ENCODE measurements at regions not wholly inside any gene's neighbourhood (a gene's known extent, or its start where the extent isn't known, plus 50 kb on each side); places are given as distances from the start of the nearest gene placed in this dataset.

DNA sequence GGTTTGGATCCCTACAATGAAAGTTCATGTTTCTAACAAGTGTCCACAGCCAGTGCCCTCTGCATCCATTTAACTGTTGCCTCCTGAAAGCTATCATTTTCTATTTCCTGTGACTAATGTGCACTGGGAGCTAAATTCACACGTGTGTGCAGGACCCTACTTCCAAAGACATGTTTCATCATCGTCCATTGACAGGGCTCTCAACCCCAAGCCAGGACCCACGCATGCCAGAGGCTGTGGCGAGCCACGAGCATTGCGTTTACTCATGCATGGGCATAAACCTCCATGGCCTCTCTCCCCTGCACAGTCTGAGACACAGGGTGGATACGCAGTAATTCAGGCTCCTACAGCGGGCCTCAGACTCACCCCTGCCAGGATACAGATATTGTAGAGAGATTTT, 153.2 kb downstream of the MAFB start:
- H3K27ac ChIP-seq (ENCODE audit: extremely low read depth, low read depth, low read length), result no peak overlapping the region
- no peaks in the 10 kb centered on the region for H3K36me3 ChIP-seq (ENCODE audit: control insufficient read depth in 2 of 2, insufficient read depth in 1 of 2, low read length in 2 of 2)
- no peaks in the 10 kb centered on the region for H3K9me3 ChIP-seq (ENCODE audit: control insufficient read depth, insufficient read depth, low read depth, low read length)
- H3K4me3 ChIP-seq (ENCODE audit: low read depth, low read length), result no peak overlapping the region
- ChIA-PET CTCF (interaction anchor here (1.3 kb wide), 1 partner anchor 1423 kb away, joined by 5 read pairs; no protein-coding TSS in a partner anchor), POLR2A (no interaction called here)
- no peak for TF ChIP-seq ZNF211 (tag by site-specific recombination; IDR thresholded peaks at IDR 0.05; ENCODE audit: low read depth)
- H3K4me1 ChIP-seq (ENCODE audit: control insufficient read depth, insufficient read depth, low read length), result no peaks in the 10 kb centered on the region

- ChIA-PET POLR2A (no interaction called here), CTCF (interaction anchor here (0.6 to 1.1 kb wide), 4 partner anchors 14 to 96 kb away, joined by 3 to 6 read pairs (median 3); no protein-coding TSS in a partner anchor)
- no peak overlapping the region for H3K27ac ChIP-seq (ENCODE audit: extremely low read depth, low read depth, low read length)
- H3K4me3 ChIP-seq (ENCODE audit: low read depth, low read length), result no peak overlapping the region
- no peaks in the 10 kb centered on the region for H3K9me3 ChIP-seq (ENCODE audit: control insufficient read depth, insufficient read depth, low read depth, low read length)
- H3K36me3 ChIP-seq (ENCODE audit: control insufficient read depth in 2 of 2, insufficient read depth in 1 of 2, low read length in 2 of 2), result no peaks in the 10 kb centered on the region
- TF ChIP-seq SETDB1 (IDR thresholded peaks at IDR 0.05; ENCODE audit: insufficient read length, low read length), result peak; percentile 87
- TF ChIP-seq YY2 (tag by site-specific recombination; IDR thresholded peaks at IDR 0.05), result no peak
- TF ChIP-seq ZNF654 (tag by site-specific recombination; IDR thresholded peaks at IDR 0.05; ENCODE audit: low read depth), result peak; percentile 29; the same call in 1 of the 2 replicates
- peak; percentile 91 for TF ChIP-seq ZNF2 (tag by site-specific recombination; IDR thresholded peaks at IDR 0.05)
- no peaks in the 10 kb centered on the region for H3K4me1 ChIP-seq (ENCODE audit: control insufficient read depth, insufficient read depth, low read length)
Observed at GRCh38 chr20:40532103-40532502, 156.9 kb downstream of the MAFB start.

GRCh38 chr20:40525351-40525750, 163.7 kb downstream of the MAFB start:
- H3K4me3 ChIP-seq (ENCODE audit: low read depth, low read length), result no peak overlapping the region
- ChIA-PET CTCF (no interaction called here), POLR2A (no interaction called here)
- H3K4me1 ChIP-seq (ENCODE audit: control insufficient read depth, insufficient read depth, low read length), result no peaks in the 10 kb centered on the region
- no peaks in the 10 kb centered on the region for H3K9me3 ChIP-seq (ENCODE audit: control insufficient read depth, insufficient read depth, low read depth, low read length)
- H3K36me3 ChIP-seq (ENCODE audit: control insufficient read depth in 2 of 2, insufficient read depth in 1 of 2, low read length in 2 of 2), result no peaks in the 10 kb centered on the region
- TF ChIP-seq, protein P1, sequence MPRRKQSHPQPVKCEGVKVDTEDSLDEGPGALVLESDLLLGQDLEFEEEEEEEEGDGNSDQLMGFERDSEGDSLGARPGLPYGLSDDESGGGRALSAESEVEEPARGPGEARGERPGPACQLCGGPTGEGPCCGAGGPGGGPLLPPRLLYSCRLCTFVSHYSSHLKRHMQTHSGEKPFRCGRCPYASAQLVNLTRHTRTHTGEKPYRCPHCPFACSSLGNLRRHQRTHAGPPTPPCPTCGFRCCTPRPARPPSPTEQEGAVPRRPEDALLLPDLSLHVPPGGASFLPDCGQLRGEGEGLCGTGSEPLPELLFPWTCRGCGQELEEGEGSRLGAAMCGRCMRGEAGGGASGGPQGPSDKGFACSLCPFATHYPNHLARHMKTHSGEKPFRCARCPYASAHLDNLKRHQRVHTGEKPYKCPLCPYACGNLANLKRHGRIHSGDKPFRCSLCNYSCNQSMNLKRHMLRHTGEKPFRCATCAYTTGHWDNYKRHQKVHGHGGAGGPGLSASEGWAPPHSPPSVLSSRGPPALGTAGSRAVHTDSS (tag by site-specific recombination; IDR thresholded peaks at IDR 0.05), result no peak
- TF ChIP-seq RBAK (tag by site-specific recombination; IDR thresholded peaks at IDR 0.05) (no peak), ZNF274 (IDR thresholded peaks at IDR 0.05; ENCODE audit: low read length) (no peak), ZNF274 (tag by site-specific recombination; IDR thresholded peaks at IDR 0.05; ENCODE audit: borderline replicate concordance) (no peak), PRDM1 (tag by site-specific recombination; IDR thresholded peaks at IDR 0.05) (no peak), ZNF670 (tag by site-specific recombination; IDR thresholded peaks at IDR 0.05; ENCODE audit: low read depth) (no peak), MZF1 (tag by site-specific recombination; IDR thresholded peaks at IDR 0.05; ENCODE audit: borderline replicate concordance) (no peak), ZNF707 (tag by site-specific recombination; IDR thresholded peaks at IDR 0.05) (no peak), ZSCAN23 (tag by site-specific recombination; IDR thresholded peaks at IDR 0.05) (no peak), ZNF354C (tag by site-specific recombination; IDR thresholded peaks at IDR 0.05; ENCODE audit: borderline replicate concordance, low read depth) (no peak), MYNN (tag by site-specific recombination; IDR thresholded peaks at IDR 0.05; ENCODE audit: borderline replicate concordance) (no peak), ZNF175 (tag by site-specific recombination; IDR thresholded peaks at IDR 0.05) (no peak), PATZ1 (tag by site-specific recombination; IDR thresholded peaks at IDR 0.05) (no peak), ZBTB6 (tag by site-specific recombination; IDR thresholded peaks at IDR 0.05) (no peak), ZNF223 (tag by site-specific recombination; IDR thresholded peaks at IDR 0.05) (no peak), ZNF776 (tag by site-specific recombination; IDR thresholded peaks at IDR 0.05; ENCODE audit: borderline replicate concordance) (no peak)
- TF ChIP-seq, protein P2, sequence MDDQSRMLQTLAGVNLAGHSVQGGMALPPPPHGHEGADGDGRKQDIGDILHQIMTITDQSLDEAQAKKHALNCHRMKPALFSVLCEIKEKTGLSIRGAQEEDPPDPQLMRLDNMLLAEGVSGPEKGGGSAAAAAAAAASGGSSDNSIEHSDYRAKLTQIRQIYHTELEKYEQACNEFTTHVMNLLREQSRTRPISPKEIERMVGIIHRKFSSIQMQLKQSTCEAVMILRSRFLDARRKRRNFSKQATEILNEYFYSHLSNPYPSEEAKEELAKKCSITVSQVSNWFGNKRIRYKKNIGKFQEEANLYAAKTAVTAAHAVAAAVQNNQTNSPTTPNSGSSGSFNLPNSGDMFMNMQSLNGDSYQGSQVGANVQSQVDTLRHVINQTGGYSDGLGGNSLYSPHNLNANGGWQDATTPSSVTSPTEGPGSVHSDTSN (CRISPR knock-in tag; IDR thresholded peaks at IDR 0.05), result no peak
- TF ChIP-seq, protein P3, sequence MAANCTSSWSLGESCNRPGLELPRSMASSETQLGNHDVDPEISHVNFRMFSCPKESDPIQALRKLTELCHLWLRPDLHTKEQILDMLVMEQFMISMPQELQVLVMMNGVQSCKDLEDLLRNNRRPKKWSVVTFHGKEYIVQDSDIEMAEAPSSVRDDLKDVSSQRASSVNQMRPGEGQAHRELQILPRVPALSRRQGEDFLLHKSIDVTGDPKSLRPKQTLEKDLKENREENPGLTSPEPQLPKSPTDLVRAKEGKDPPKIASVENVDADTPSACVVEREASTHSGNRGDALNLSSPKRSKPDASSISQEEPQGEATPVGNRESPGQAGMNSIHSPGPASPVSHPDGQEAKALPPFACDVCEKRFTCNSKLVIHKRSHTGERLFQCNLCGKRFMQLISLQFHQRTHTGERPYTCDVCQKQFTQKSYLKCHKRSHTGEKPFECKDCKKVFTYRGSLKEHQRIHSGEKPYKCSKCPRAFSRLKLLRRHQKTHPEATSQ (tag by site-specific recombination; IDR thresholded peaks at IDR 0.05), result no peak
- no peak overlapping the region for H3K27ac ChIP-seq (ENCODE audit: extremely low read depth, low read depth, low read length)

Data from HEK293 (cell line).